A673 (cell line): ENCODE measurements at regions not wholly inside any gene's neighbourhood (a gene's known extent, or its start where the extent isn't known, plus 50 kb on each side); places are given as distances from the start of the nearest gene placed in this dataset.

ENCODE experiments used
- BruUV-seq: library from RNA; stranded (reverse); fragments of 400-500 nt; replicated peaks from 2 replicates; lab custom pipeline; 2021; lab: Mats Ljungman, UMichigan
- CTCF ChIA-PET: fragments of 300-600 bp; sonication (Branson Sonifier 250); formaldehyde crosslinking; loops from one replicate; lab custom pipeline; 2022; ENCODE audit warnings: antibody characterized with exemption; lab: Charles Lee
- POLR2A ChIA-PET: fragments of 300-600 bp; sonication (Branson Sonifier 250); formaldehyde crosslinking; loops from one replicate; lab custom pipeline; 2022; ENCODE audit warnings: antibody characterized with exemption; ENCODE audit not compliant: low non-redundant PET; lab: Charles Lee
- DNase-seq: peaks from one replicate; pipeline ENCODE4 v3.0.0-alpha.2; 2015; ENCODE audit warnings: low spot score
- H3K27ac ChIP-seq: fragments of 200-600 bp; sonication (generic); 2 replicates; pipeline ENCODE4 v1.5.1; 2016; ENCODE audit warnings: mixed run types, low read depth, mild to moderate bottlenecking, mixed read lengths, antibody characterized with exemption, low read length; ENCODE audit not compliant: poor library complexity, severe bottlenecking
- H3K27me3 ChIP-seq: fragments of 200-600 bp; sonication (generic); replicated peaks from 2 replicates; pipeline ENCODE4 v1.6.1; 2017; ENCODE audit warnings: mixed run types, low read depth, mild to moderate bottlenecking, mixed read lengths, antibody characterized with exemption, low read length; ENCODE audit not compliant: insufficient read depth, poor library complexity
- H3K36me3 ChIP-seq: fragments of 200-600 bp; sonication (generic); 2 replicates; pipeline ENCODE4 v1.6.1; 2016; ENCODE audit warnings: mixed run types, mild to moderate bottlenecking, mixed read lengths, antibody characterized with exemption, low read length; ENCODE audit not compliant: insufficient read depth, poor library complexity, severe bottlenecking
- H3K4me1 ChIP-seq: fragments of 200-600 bp; sonication (generic); 2 replicates; pipeline ENCODE4 v1.6.1; 2017; ENCODE audit warnings: mixed run types, mild to moderate bottlenecking, mixed read lengths, antibody characterized with exemption, low read length; ENCODE audit not compliant: insufficient read depth, poor library complexity, severe bottlenecking
- H3K4me3 ChIP-seq: fragments of 200-600 bp; sonication (generic); 2 replicates; pipeline ENCODE4 v1.5.1; 2016; ENCODE audit warnings: low read depth, mixed run types, mild to moderate bottlenecking, mixed read lengths, low read length; ENCODE audit not compliant: poor library complexity, severe bottlenecking
- H3K9me3 ChIP-seq: fragments of 200-600 bp; sonication (generic); 2 replicates; pipeline ENCODE4 v1.6.1; 2016; ENCODE audit warnings: mixed run types, low read depth, mild to moderate bottlenecking, mixed read lengths, antibody characterized with exemption, low read length; ENCODE audit not compliant: poor library complexity, severe bottlenecking
- CTCF ChIP-seq: fragments of 300-800, 200-600 bp; sonication (generic); conservative IDR thresholded peaks from 2 replicates; pipeline ENCODE4 v1.5.1; 2017; ENCODE audit warnings: low read depth, mild to moderate bottlenecking, antibody characterized with exemption, low read length, moderate library complexity, mixed read lengths
- EZH2 ChIP-seq: fragments of 200-600 bp; sonication (generic); IDR thresholded peaks from 2 replicates; pipeline ENCODE4 v1.6.1; 2017; ENCODE audit warnings: borderline replicate concordance, low read depth, mild to moderate bottlenecking, mixed read lengths, antibody characterized with exemption, low read length; ENCODE audit not compliant: poor library complexity, severe bottlenecking
- intact Hi-C: fragments of 100-400 bp; cut with micrococcal nuclease; formaldehyde crosslinking; loops from one replicate; pipeline ENCODE4 v1.10.0; 2022; ENCODE audit not compliant: unreplicated experiment

GRCh38 chr14:39807271-39807670, 375.0 kb upstream of the FBXO33 start:
- CTCF ChIA-PET, result no interaction called here
- Histone ChIP-seq H3K4me3 (no peak overlapping the region), H3K9me3 (no peaks in the 10 kb centered on the region), H3K27ac (no peak overlapping the region), H3K36me3 (no peaks in the 10 kb centered on the region), H3K27me3 (no peaks in the 10 kb centered on the region), H3K4me1 (no peaks in the 10 kb centered on the region)
- intact Hi-C loops, result no loop called here
- no TSS peak for BruUV-seq
- DNase-seq, result no peak
- no peak for TF ChIP-seq EZH2
- no peak for TF ChIP-seq CTCF
- POLR2A ChIA-PET, result no interaction called here

- no TSS peak for BruUV-seq
Measured at GRCh38 chr14:39784461-39784860, 352.2 kb upstream of the FBXO33 start.

DNA sequence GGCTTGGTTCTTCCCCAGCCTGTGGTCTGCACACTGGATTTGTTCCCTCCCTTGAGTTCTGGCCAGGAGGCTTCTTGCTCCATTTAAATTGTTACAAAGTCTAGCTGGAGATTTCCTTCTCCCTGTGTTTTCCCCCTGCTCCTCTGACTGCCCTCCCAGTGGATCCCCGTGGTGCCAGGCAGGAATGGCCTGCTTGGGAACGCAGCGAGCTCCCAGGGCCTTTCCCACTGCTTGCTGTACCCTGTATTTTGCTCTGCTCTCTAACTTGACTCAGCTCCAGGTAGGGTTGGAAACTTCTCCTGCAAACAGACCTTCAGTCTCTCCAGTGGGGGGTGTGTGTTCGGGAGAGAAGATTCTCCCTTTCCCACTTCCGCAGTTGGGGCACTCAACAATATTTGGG, 349.2 kb upstream of the FBXO33 start:
- Histone ChIP-seq H3K4me1 (no peaks in the 10 kb centered on the region), H3K4me3 (no peak overlapping the region), H3K27ac (no peak overlapping the region), H3K36me3 (no peaks in the 10 kb centered on the region), H3K9me3 (no peaks in the 10 kb centered on the region), H3K27me3 (peaks cover 2% of the 10 kb centered on the region)
- intact Hi-C loops, result no loop called here
- TF ChIP-seq CTCF, result no peak
- TF ChIP-seq EZH2, result no peak
- no peak for DNase-seq
- no TSS peak for BruUV-seq
- CTCF ChIA-PET, result no interaction called here
- POLR2A ChIA-PET, result no interaction called here

More at GRCh38 chr14:39784461-39784860, 352.2 kb upstream of the FBXO33 start:
- H3K27ac ChIP-seq, result no peak overlapping the region
- no peak for DNase-seq
- no peaks in the 10 kb centered on the region for H3K4me1 ChIP-seq
- no peaks in the 10 kb centered on the region for H3K36me3 ChIP-seq
- no peak overlapping the region for H3K4me3 ChIP-seq
- CTCF ChIA-PET, result no interaction called here
- TF ChIP-seq CTCF (no peak), EZH2 (no peak)
- POLR2A ChIA-PET, result no interaction called here
- intact Hi-C loops, result no loop called here
- H3K9me3 ChIP-seq, result no peaks in the 10 kb centered on the region
- H3K27me3 ChIP-seq, result peaks cover 2% of the 10 kb centered on the region
